Upper lobe of right lung (tissue), 1 donor: ENCODE measurements at regions not wholly inside any gene's neighbourhood (a gene's known extent, or its start where the extent isn't known, plus 50 kb on each side); places are given as distances from the start of the nearest gene placed in this dataset.

Source experiments
- ATAC-seq: fragments of 200-7000 bp; cut with Tn5 transposase; one replicate; pipeline ENCODE4 v1.9.1; 2020; ENCODE audit warnings: mild to moderate bottlenecking, moderate library complexity
- DNase-seq: peaks from one replicate; pipeline ENCODE4 v3.0.0-alpha.2; 2020
- H3K27ac ChIP-seq: fragments of 200-600 bp; one replicate; pipeline ENCODE4 v1.8.0; 2022
- H3K27me3 ChIP-seq: fragments of 200-600 bp; one replicate; pipeline ENCODE4 v1.8.0; 2022; ENCODE audit warnings: mild to moderate bottlenecking
- H3K36me3 ChIP-seq: fragments of 200-600 bp; one replicate; pipeline ENCODE4 v1.8.0; 2022
- H3K4me1 ChIP-seq: fragments of 200-600 bp; one replicate; pipeline ENCODE4 v1.8.0; 2022
- H3K4me3 ChIP-seq: fragments of 200-600 bp; one replicate; pipeline ENCODE4 v1.8.0; 2022; ENCODE audit warnings: mild to moderate bottlenecking
- H3K9me3 ChIP-seq: fragments of 200-600 bp; one replicate; pipeline ENCODE4 v1.8.0; 2022
- CTCF ChIP-seq: fragments of 200-600 bp; IDR thresholded peaks from one replicate; pipeline ENCODE4 v1.8.0; 2022; ENCODE audit warnings: antibody characterized with exemption
- intact Hi-C: fragments of 100-400 bp; cut with DNase I; formaldehyde crosslinking; loops from one replicate; pipeline ENCODE4 v1.11.0; 2022
- donor health status: DM: no; HTN: yes; CAD: no; lungs with severe emphysema.

DNA sequence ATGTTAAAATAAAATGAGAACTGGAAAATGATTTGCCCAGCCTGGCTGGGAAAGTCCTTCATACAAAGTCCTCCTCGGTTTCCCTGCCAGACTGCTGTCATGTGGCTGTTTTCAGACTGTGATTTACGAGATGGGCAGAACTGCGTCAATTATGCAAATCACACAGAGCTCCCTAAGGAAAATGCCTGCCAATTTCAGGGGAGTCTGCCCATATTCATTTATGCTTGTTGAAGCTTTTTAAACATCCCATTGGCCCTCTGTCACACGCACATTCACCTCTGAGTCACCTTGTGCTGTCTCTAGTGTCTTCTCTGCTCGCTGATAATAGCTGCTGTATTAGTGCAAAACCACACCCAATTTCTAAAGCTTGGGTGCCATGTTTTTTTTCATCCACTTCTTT lies 81.7 kb upstream of the FAM20A start:
- no peak for TF ChIP-seq CTCF
- no peaks in the 10 kb centered on the region for H3K9me3 ChIP-seq
- DNase-seq (no peak), ATAC-seq (no peak)
- H3K27ac ChIP-seq, result no peak overlapping the region
- H3K36me3 ChIP-seq, result no peaks in the 10 kb centered on the region
- no peak overlapping the region for H3K4me3 ChIP-seq
- H3K4me1 ChIP-seq, result no peaks in the 10 kb centered on the region
- no peaks in the 10 kb centered on the region for H3K27me3 ChIP-seq
- intact Hi-C loops, result no loop called here

DNA sequence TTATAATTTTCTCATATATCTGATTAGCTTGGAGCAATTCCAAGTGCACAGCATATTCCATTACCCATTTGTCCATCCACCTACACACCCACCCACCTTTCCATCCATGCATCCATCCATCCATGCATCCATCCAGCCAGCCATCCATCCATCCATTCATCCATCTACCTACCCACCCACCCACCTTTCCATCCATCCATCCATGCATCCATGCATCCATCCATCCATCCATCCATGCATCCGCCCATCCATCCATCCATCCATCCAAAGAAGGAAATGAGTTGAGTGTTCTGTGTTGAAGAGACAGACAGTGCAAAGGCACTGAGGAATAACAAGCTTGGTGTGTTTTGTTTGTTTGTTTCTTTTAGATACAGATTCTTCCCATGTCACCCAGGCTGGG lies 78.7 kb upstream of the FAM20A start:
- Histone ChIP-seq H3K4me1 (no peaks in the 10 kb centered on the region), H3K27me3 (no peaks in the 10 kb centered on the region), H3K9me3 (no peaks in the 10 kb centered on the region), H3K36me3 (no peaks in the 10 kb centered on the region), H3K4me3 (no peak overlapping the region), H3K27ac (no peak overlapping the region)
- intact Hi-C loops, result no loop called here
- ATAC-seq (no peak), DNase-seq (no peak)
- no peak for TF ChIP-seq CTCF

- no peak for ATAC-seq
- TF ChIP-seq CTCF, result no peak
- Histone ChIP-seq H3K9me3 (no peaks in the 10 kb centered on the region), H3K27ac (no peak overlapping the region), H3K4me1 (no peaks in the 10 kb centered on the region), H3K27me3 (no peaks in the 10 kb centered on the region), H3K4me3 (no peak overlapping the region), H3K36me3 (no peaks in the 10 kb centered on the region)
- no peak for DNase-seq
- intact Hi-C loops, result no loop called here
Measured at GRCh38 chr17:68676856-68677255, 75.7 kb upstream of the FAM20A start.

- TF ChIP-seq CTCF, result no peak
- Histone ChIP-seq H3K4me1 (no peaks in the 10 kb centered on the region), H3K27ac (no peak overlapping the region), H3K4me3 (no peak overlapping the region), H3K36me3 (no peaks in the 10 kb centered on the region), H3K9me3 (no peaks in the 10 kb centered on the region), H3K27me3 (no peaks in the 10 kb centered on the region)
- ATAC-seq (no peak), DNase-seq (no peak)
- intact Hi-C loops, result no loop called here
Measured at GRCh38 chr17:68675723-68676122, 74.6 kb upstream of the FAM20A start.

DNA sequence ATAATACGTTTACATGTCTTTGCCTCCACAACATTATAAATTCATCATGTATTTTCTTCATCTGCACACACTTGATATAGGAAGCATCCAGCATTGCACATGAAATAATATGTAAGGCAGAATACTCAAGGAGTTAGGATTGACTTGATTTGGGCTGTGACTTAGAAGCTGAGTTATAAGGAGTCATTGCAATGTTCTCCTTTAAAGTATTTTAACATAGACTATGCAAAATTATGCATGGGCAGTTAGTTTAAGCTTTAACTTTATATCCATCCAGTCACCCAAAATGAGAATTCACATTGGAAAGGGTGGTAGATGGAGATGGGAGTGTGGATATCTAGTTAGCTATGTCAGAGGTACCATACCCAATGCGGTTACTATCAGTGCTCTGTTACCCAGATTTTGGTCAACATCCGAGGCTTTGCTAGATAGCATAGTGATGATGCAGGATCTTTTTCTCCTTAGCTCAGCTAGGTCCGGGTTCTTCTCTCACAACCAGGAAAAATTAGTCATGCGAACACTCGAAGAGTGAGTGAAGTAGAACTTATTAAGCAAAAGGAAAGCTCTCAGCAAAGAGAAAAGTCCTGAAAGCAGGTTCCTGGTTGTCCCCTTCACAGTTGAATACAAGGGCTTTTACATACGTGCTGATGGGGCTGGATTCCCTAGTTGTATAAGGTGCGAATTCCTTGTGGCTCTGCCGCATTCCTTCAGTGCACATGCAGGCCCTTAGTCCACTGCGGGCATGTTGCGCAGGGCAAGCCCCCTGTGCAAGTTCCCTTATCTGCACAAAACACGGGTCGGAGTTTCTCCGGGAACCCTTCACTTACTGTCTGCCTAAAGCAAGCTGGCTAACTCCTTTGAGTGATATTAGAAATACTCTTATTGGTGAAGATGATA lies 73.1 kb upstream of the FAM20A start:
- Histone ChIP-seq H3K36me3 (no peaks in the 10 kb centered on the region), H3K9me3 (no peaks in the 10 kb centered on the region), H3K4me3 (no peak overlapping the region), H3K27ac (no peak overlapping the region), H3K4me1 (no peaks in the 10 kb centered on the region), H3K27me3 (no peaks in the 10 kb centered on the region)
- DNase-seq, result no peak
- intact Hi-C loops, result no loop called here
- no peak for ATAC-seq
- no peak for TF ChIP-seq CTCF
